ENCODE measurements at regions not wholly inside any gene's neighbourhood (a gene's known extent, or its start where the extent isn't known, plus 50 kb on each side); places are given as distances from the start of the nearest gene placed in this dataset.

DNA sequence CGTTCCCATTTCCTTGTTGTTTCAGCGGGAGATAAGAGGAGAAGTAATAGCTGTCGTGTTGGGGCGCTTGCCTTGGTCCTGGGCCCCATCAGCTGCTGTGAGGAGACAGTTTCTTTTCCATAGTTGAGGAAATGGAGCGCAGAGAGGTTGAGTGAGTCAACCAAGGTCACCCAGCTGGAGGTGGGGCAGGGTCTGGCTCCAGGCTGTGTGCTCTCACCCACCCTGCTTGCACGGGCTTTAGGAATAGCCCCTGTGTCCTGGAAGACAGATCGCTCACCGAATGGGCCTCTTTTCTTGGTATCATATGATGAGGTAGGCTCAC is 165.7 kb upstream of the RTL1 start:
- no peak for DNase-seq

- no peak for DNase-seq
These were observed 166.3 kb upstream of the RTL1 start for GRCh38 chr14:101069666-101070362.

- no peak for DNase-seq
These were observed 167.3 kb upstream of the RTL1 start for GRCh38 chr14:101070540-101071492.

GRCh38 chr14:101071493-101071906 is 168.0 kb upstream of the RTL1 start:
- no peak for DNase-seq

DNA sequence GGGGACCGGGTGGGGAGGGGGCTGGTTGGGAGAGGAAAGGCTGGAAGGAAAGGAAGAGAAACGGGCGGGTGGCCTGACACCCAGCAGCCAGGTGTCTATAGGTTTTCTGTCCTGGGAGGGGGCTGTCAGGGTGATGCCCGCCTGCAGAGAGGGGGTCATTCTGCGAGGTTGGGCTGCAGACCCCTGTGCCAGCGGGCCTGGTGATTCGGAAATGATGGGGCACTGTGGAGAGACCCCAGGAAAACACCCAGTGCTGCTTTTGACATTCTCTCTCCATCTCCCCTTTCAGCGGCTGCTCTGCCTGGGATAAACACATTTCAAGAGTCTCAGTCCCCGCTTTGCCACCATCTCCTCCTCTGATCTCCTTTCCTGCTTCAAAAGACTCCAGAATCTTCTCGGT is 168.5 kb upstream of the RTL1 start:
- no peak for DNase-seq

GRCh38 chr14:101072531-101072930 is 169.0 kb upstream of the RTL1 start:
- DNase-seq = no peak

DNA sequence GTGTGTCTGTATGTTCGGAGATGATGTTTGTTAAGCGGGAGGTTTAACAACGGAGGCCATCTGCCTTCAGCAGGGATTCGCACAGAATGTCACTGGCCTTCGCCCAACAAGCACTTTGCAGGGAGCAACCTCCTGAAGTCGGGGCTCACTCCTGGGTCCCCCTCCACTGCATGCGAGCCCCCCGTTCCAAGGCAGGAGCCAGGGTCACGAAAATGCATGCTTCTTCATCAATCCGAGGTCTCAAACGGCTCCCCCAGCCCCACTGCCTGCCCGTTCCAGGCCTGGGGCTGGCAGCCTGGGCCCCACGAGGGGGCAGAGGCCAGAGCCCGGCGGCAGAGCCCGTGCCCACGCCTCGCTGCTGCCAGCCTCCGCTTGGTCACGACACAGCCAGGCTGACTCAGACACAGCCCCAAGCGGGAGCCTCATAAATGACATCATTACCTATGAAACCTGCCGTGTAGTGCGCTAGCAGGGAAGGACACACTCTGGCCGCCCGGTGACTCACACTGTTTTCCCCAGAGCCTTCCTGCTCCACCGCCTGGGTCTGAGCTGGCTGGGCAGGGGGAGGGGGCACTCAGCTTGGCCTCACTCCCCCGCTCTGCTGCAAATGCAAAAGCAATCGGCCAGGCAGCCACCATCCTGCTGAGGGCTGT is 169.5 kb upstream of the RTL1 start:
- DNase-seq = peak; percentile 88

- DNase-seq = no peak
These were observed 170.1 kb upstream of the RTL1 start for GRCh38 chr14:101073598-101073965.

GRCh38 chr14:101074196-101075024 is 170.9 kb upstream of the RTL1 start:
- no peak for DNase-seq

- no peak for DNase-seq
These were observed 171.7 kb upstream of the RTL1 start for GRCh38 chr14:101075025-101075800.

- DNase-seq = no peak
These were observed 172.4 kb upstream of the RTL1 start for GRCh38 chr14:101075801-101076413.

DNA sequence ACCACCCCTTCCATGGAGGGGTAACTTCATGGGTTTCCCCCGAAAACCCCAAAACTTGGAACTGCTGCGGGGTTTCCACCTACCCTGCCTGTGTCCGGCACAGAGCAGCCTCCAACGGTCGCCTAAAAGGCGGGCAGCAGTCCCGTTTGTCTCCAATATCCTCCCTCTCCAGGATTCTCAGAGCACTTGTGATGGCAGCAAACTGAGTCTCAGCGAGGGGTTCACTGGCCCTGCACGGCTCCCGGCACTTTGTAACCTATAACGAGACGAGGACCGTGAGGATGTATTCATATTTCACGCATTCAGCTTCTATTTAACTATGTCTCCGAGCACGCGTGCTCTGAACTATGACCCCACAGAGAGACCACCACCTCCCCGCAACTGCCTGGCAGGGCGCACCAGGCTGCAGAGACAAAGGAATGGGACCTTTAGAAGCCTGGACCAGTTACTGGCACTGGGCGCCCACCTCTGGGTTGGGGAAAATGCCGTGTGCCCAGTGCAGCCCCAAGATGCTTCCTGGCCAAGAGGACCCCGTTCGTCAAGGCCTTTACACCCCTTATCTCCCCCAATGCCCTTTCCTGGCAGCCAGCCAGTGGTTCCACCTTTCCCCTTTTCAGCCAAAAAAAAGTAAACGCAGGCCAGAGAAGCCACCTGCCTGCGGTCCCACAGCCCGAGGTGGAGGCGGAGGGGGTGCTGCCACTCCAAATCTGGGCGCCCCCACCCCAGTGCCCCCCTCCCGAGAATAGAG is 173.1 kb upstream of the RTL1 start:
- no peak for DNase-seq

- DNase-seq = peak; percentile 54
These were observed 174.1 kb upstream of the RTL1 start for GRCh38 chr14:101077481-101078074.

- DNase-seq = no peak
These were observed 174.8 kb upstream of the RTL1 start for GRCh38 chr14:101078170-101078891.

GRCh38 chr14:101078892-101079221 is 175.3 kb upstream of the RTL1 start:
- DNase-seq = peak; percentile 47

DNA sequence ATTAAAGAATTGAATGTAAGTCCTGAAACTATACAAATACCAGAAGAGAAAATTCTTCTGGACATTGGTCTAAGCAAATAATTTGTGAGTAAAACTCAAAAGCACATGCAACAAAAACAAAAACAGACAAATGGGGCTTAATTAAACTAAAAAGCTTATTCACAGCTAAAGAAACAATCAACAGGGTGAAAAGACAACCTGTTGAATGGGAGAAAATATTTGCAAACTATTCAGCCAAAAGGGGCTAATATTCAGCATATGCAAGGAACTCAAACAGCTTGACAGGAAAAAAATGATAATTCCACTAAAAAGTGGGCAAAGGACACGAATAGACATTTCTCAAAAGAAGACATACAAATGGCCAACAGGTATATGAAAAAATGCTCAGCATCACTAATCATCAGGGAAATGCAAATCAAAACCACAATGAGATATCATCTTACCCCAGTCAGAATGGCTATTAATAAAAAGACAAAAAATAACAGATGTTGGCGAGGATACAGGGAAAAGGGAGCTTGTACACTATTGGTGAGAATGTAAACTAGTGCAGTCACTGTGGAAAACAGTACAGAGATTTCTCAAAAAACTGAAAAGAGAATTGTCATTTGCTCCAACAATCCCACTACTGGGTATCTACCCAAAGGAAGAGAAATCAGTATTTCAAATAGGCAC is 177.5 kb upstream of the RTL1 start:
- no peak for DNase-seq

DNA sequence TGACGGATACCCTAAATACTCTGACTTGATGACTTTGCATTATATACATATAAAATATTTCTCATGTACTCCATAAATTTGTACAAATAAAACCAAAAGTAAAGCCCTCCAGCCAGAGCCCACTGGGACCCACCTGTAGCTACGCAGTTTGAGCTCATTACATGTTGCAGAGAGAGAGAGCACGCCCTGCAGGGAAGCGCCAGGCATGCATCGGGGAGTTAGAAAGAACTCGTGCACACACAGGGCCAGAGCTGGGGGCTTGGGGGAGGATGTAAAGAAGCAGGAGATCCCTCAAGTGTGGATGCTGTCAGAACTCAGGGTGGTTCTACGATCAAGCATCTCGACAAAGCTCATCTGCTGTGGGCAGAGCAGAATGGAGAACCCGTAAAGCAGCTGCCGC is 178.5 kb upstream of the RTL1 start:
- DNase-seq = no peak

DNA sequence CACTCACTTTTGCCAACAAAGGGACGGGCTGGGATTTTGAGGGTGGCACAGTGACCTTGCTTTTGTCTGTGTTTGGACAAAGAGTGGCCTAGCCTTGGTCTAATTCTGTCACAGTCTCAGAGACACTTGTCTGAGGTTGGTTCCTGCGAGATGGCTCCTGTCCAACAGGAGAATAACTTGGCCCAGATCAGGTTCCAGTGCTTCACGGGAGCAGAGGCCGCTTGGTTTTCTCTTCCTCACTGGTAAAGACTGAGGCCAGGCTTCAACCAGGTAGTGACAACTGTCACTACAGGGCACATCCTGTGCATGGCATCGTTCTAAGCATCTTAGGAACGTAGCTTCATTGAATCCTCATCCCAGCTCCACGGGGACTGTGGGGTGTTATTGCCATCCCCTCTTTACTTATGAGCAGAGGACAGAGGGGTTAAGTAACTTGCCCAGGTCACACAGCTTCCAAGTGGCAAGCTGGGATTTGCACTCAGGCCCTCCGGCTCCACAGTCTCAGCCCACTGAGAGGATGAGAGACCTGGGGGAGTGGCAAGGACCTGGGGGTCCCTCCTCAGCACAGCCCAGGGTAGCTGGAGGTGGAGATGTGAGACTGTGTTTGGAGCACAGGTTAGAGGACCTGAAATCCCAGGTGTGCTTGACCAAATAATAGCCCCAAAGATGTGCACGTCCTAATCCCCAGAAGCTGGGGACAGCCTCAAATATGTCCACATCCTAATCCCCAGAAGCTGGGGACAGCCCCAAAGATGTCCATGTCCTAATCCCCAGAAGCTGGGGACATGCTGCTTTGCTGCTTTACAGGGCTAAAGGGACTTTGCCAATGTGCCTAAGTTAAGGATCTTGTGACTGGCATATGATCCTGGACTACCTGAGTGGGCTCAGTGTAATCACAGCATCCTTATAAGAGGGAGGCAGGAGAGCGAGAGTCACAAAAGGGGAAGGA is 179.2 kb upstream of the RTL1 start:
- DNase-seq = no peak

Measured in NCI-H1436 (cell line).